ENCODE measurements at regions not wholly inside any gene's neighbourhood (a gene's known extent, or its start where the extent isn't known, plus 50 kb on each side); places are given as distances from the start of the nearest gene placed in this dataset.

DNA sequence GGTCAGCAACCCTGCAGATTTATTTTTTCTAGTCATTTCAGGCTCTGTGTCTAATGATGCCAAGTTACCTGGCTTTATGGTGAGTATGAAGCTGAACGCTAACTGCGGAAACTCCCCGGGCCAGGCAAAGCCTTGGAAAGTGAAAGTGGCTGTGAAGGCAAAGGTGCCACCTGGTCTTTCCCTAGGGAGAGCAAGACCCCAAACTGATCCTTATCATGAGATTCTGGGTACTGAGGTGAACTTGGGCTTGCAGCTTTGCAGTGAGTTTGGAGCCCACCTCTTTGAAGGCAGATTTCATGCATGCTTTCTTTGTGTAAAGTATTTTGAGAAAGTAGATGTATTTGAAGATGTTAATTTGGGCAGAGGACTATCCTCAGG is 63.3 kb downstream of the CARTPT start:
- TF ChIP-seq, protein P1, sequence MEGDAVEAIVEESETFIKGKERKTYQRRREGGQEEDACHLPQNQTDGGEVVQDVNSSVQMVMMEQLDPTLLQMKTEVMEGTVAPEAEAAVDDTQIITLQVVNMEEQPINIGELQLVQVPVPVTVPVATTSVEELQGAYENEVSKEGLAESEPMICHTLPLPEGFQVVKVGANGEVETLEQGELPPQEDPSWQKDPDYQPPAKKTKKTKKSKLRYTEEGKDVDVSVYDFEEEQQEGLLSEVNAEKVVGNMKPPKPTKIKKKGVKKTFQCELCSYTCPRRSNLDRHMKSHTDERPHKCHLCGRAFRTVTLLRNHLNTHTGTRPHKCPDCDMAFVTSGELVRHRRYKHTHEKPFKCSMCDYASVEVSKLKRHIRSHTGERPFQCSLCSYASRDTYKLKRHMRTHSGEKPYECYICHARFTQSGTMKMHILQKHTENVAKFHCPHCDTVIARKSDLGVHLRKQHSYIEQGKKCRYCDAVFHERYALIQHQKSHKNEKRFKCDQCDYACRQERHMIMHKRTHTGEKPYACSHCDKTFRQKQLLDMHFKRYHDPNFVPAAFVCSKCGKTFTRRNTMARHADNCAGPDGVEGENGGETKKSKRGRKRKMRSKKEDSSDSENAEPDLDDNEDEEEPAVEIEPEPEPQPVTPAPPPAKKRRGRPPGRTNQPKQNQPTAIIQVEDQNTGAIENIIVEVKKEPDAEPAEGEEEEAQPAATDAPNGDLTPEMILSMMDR (IDR thresholded peaks at IDR 0.05) = no peak
- no peak for TF ChIP-seq POLR2A (IDR thresholded peaks at IDR 0.05)
